ENCODE measurements at regions not wholly inside any gene's neighbourhood (a gene's known extent, or its start where the extent isn't known, plus 50 kb on each side); places are given as distances from the start of the nearest gene placed in this dataset.

- TF ChIP-seq EZH2 (IDR thresholded peaks at IDR 0.05): no peak
- no peak for TF ChIP-seq POLR2AphosphoS5 (IDR thresholded peaks at IDR 0.05; ENCODE audit: borderline replicate concordance, low read depth, low read length)
Measured at GRCh38 chr20:41716436-41716835, 98.3 kb upstream of the CHD6 start.

All from SK-N-MC (cell line).